Renal cortex interstitium (tissue), 11 donors: ENCODE measurements at regions not wholly inside any gene's neighbourhood (a gene's known extent, or its start where the extent isn't known, plus 50 kb on each side); places are given as distances from the start of the nearest gene placed in this dataset.

Experiments
- DNase-seq, 11 donors: peaks; one replicate each; pipeline ENCODE4 v3.0.0-alpha.2; 2013; ENCODE audit warnings: low read depth in 9 of 11, low spot score in 4 of 11; ENCODE audit errors: extremely low read depth in 1 of 11

DNA sequence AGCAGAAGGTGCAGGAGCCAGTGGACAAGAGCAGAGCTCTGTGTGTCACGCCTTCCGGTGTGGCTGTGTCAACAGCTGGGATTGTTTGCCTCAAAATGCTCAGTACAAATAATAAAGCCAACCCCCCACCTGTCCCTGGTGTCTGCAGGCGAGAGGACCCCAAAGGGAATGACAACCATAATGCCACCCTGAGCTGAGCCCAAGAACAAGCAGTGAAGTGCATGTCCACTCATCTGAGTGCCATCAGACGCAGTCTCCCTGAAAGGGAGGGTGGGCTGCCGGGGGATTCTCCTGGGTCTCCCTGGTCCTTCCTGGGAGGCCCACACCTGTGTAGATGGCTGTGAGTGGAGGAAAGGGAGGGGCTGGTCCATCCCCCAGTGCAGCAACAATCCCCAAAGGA lies 328.8 kb upstream of the IRX1 start:
- DNase-seq, result no peak

DNA sequence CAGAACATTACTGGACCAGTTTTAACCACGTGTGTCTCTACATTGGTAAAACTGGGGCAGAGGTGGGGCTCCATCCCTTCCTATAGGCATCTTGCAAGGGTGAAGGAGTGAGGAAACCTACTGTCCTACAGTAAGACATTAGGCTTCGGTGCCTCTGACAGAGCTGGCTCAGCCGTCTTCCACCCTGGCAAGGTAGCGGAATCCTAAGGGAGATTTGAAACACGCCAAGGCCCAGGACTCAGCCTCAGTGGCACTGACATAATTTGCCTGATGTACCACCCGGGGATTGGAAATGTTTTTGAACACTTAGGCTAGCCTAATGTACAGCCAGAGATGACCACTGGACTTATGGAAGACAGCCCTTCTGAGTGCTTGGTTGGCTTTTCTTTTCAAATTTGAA lies 329.7 kb upstream of the IRX1 start:
- no peak for DNase-seq

DNA sequence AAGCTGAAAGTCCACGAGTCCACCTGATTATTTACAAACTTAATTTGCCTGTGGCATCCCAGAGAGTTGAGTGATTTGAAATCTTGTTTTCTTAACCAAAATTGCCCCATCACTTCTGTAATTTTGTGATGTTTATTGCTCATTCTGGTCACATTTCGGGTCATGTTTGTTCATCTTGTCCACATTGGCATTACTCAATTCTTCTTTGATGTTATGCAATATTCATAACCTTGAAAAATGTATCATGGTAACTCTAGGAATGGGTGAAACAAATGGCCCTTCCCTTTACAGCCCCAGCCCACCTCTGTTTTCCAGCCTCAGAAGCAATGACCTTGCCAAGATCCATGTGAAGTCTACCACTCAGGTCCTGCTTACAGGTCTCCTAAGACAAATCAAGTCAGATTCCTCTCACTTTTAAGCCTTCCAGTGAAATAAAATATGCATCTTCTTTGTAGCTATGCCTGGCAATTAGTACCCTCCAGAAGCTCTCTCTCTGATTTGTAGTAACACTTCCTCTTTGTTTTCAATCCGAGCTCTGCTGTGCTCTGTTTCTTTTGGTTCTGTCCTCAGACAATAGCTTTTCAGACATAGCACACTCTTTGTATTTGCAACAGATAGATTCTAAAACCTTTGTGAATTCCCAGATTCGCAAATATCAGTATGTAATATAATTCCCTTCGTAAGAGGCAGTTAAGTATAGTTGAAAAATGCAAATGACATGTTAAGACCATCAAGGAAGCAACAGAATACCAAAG lies 330.3 kb upstream of the IRX1 start:
- no peak for DNase-seq

DNA sequence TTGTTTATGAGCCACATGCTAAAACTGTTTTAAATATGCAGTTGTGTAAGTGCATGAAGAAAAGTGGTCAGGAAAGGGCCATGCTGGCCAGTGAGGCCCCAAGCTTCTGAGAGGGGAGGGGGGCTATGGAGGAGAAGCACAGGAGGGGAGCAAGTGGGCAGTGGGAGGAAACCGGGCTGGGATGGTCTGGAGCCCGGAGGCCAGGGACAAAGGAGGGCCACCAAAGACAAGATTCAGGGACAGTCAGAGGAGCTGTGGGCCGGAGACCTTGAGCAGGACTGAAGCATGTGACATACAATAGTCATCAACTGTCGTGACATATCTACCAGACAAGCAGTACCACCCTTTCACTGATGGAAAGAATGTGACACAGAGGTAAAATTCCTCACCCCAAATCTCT lies 333.2 kb upstream of the IRX1 start:
- DNase-seq, result no peak

DNA sequence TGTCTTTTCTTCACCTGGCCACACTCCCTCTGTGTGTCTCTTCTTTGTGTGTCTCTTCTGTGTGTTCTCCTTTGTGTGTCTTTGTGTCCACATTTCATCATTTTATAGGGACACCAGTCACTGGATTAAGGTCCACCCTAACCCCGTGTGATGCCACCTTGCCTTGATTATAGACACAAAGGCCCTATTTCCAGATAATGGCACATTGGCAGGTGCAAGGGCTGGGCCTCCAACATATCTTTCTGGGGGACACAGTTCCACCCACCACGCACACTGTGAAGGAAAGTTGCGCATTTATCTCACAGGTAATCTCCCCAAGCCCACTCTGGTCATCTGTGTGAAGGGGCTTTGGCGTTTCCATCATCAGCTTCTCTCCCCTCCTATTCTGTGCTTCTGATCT lies 334.6 kb upstream of the IRX1 start:
- no peak for DNase-seq

DNA sequence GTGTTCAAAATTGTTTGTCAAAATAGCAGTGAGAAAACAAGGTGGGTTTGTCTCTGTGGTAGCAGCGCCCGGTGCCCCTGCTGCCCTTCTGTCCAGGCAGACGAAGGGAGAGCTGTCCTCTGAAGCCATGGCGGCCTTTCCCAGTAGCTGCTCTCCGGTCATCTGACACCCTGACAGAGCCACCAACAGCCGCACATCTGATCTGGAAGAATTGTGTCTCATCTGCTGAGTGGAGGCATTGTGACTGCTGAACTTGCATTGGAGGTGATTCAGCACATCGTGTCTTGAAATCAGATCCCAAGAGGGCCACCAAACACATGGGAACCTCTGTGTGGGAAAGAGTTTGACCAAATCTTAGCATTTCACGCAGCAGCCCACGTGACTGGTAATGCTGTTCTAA lies 337.6 kb upstream of the IRX1 start:
- no peak for DNase-seq

DNA sequence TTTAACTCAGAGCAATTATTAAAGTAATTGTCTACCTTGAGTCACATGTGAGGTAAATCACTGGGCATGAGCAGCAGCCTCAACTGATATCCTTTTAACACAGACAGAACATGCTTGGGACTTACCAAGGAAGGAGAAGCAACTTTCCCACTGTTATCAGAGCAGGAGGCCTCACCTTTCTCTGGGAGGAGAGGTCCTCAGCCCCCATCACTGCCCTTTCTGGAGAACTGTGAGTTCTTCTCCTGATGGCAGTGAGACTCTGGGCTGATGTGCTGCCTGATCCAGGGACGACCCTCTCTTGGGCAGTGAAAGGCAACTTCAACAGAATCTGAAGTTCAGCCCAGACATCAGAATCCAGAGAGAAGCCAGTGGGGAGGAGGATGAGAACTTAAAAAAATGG lies 343.4 kb upstream of the IRX1 start:
- DNase-seq, result no peak

DNA sequence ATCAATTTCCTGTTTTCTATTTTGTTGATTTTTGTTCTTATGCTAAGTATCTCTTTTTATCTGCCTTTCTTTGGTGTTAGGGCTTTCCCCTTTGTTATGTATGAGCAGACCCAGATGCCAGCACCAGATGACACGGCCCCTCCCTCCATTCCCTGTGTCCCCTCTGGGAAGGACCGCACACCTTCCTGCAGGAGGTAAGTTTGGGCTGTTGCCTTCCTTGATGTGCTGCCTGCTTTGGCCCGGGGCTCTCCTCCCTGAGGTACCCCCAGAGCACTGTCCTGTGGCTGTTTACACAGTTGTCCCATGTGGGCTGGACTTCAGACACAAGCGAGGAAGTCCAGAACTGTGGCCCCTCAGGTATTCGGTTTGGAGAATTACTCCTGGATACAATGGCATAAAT lies 343.8 kb upstream of the IRX1 start:
- DNase-seq, result no peak

DNA sequence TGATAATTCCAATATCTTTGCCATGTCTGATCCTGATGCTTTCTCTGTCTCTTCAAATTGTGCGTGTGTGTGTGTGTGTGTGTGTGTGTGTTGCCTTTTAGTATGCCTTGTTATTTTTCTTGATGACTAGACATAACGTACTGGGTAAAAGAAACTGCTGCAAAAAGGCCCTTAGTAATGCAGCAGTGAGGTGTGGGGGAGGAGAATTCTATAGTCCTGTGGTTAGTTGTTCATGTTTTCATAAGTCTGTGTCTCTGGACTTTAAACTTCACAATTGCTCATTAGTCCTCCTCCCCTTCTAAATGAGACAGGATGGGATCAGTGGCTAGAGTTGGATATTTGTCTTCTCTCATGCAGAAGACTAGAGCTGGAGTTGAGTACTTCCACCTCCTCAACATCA lies 346.2 kb upstream of the IRX1 start:
- DNase-seq, result no peak

DNA sequence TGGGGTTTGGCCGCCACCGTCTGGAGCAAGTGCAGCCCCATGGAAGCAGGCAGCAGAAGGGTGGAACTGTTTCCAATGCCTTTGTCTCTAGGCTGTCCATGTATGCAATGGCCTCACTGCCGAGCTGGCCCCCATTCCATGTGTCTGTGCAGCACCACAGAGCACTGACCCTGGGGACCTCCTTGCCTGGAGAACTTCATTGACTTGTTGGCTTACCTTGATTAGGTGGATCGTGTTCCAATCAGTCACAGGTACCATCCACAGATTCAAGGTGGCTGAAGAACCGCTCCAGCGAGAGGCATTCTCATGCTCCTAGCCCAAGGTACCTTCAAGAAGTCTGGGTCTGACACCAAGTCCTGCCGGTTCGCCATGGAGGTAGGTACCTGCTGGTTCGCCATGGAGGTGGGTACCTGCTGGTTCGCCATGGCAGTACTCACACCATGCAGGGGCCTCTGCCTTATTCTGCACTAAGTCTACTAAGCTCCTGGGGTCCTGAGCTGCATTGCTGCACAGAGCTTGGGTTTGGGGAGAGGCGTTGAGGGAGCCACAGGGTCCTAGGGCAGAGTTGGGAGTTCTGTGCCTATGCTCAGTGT lies 358.3 kb upstream of the IRX1 start:
- no peak for DNase-seq

DNA sequence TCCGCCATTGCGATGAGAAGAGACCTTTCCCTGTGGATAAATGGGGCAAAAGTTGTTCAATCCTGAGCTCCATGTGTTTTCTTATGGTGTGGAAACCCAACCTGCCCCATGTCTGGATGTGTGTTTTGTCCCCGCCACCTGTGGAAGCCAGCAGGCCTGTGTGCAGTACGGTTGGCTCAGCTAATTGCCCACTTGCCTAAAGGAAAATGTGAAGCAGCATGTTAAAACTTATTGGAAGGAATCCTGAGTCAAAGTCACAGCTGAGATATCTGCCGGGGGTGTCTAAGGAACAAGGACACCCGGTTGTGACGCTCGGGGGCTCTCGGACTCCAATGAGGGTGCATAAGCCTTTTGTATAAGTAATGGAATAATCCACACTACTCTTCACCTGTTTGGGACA lies 361.1 kb upstream of the IRX1 start:
- no peak for DNase-seq

DNA sequence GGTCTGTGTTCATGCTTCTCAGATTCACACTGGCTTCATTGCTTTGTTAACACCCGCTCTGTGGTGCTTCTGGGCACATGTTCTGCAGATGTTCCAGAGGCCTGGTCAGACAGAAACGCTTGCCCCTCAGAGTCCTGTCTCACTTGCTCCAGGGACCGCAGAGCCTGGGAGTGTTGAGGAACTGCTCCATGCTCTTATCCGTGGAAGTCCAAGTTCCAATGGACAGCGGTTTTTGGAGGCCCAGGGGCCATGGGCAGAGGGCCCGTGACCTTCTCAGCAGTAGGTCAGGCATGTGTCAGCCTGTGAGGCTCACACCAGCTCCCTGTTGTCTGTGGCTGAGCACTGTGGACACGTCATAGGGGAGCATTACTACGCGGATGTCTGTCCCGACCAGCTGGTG lies 364.7 kb upstream of the IRX1 start:
- DNase-seq, result no peak

DNA sequence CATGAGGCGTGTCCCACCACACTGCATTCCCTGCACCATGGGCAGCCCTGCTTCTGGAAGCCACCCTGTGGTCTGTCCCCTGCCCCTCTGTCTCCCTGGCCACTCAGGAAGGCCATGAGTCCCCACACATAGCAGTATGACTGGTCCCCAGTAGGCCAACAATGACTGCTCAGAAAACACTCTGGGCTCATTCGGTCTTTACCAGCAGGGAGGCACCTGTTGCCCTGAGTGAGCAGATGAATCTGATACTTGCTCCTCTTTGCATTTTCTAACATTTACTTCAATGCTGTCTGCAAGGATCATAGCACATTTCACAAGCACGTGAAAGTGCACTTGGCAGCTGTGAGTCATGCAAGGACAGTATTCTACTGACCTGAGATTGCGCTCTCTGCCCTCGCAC lies 365.4 kb upstream of the IRX1 start:
- DNase-seq, result no peak

DNA sequence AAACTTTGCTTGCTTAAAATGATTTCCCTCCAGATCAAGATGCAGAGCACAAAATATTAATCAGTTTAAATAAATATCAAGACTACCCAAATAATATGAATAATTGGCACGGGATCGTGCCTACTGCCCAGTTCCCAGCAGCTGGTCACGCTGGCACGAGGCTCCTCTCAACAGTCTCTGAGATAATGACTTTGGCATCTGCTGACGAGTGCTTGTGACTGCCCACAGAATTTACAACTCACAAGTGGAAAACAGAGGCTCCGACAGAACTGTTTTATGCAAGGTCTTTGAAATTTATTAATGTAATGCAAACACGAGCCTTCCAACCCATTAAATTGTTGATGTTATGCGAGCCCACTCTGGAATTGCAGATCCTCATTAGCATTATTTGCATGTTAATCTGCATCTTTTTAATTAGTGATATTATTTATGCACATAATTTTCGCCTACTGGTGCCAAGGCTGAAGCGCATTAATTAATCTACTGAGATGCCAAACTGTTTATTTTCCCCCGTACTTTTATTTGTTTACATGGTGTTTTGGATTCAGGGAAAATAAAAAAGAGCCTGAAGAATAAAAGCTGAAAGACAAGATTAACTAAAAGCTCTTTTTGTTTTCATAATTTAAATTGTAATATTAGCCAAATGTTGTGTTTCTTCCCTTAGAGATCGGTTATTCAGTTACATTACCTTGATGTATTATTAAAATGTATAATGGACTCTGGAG lies 369.3 kb upstream of the IRX1 start:
- no peak for DNase-seq

DNA sequence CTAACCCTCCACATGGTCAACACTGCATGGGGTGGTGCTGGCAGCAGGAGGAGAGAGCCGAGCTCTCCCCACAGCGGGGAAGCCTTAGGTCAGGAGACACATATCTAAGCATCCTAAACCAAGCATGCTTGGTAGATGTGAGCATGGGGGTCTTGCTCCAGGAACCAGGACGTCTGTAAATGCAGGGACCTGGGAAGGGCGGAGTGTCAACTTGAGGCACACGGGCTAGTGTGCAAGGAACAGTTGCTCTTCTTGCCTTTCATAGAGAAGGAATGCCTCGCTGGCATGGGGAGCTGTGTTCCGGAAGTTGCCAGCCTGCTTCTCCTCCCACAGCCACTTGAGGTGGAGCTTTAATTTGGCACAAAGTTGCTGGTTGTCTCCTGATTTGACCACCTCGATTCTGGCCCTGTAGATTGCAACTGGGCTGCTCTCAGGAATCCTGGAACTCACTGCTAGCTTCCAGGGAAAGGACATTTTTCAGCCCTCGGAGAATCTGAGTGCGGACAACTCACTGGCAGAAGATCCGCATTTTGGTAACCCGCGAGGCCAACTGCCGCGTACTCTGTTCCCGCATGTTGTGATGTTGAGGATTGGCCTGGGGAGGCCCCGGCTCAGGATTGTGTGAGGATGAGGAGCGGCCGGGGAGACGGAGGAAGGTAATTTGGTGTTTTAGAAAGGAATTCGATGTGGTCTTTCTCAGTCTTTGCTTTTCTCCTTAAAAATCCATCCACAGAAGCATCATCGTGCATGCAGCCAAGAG lies 370.3 kb upstream of the IRX1 start:
- DNase-seq, result no peak

DNA sequence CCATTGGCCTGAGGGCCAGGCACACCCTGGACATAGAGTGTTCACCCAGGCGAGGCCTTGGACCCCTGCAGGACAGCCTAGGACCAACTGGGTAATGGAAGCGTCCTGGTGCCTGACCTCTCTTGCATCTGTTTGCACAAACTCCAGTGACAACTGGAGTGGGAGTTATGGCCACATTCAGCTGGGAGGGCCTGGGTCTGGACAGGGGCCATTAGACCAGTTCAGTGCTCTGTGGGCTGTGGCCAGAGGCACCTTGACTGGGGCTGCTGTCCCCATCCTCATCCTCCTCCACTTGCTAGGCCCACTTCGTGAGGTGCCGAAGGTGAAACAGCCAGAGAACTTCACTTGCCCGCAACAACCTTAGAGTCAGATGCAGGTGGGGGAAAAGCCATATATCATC lies 372.7 kb upstream of the IRX1 start:
- DNase-seq, result no peak

DNA sequence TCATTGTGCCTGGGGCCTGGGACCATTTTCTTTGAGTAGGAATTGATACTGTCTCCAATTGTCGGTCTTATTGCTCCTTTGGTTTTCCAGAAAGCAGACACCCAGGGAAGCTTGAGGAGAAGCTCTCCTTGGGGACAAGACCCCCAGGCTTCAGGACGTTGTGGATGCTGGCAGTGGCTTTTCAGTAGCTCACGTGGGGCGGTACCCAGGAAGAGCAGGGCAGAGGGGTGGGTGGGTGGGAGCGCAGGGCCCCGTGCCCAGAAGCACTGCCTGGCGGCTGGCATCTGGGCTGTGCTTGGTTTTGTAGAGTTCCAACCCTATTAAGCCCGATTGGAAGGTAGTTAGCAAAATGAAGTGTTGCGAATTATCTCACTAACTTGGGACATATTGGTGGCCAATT lies 374.2 kb upstream of the IRX1 start:
- DNase-seq, result no peak

DNA sequence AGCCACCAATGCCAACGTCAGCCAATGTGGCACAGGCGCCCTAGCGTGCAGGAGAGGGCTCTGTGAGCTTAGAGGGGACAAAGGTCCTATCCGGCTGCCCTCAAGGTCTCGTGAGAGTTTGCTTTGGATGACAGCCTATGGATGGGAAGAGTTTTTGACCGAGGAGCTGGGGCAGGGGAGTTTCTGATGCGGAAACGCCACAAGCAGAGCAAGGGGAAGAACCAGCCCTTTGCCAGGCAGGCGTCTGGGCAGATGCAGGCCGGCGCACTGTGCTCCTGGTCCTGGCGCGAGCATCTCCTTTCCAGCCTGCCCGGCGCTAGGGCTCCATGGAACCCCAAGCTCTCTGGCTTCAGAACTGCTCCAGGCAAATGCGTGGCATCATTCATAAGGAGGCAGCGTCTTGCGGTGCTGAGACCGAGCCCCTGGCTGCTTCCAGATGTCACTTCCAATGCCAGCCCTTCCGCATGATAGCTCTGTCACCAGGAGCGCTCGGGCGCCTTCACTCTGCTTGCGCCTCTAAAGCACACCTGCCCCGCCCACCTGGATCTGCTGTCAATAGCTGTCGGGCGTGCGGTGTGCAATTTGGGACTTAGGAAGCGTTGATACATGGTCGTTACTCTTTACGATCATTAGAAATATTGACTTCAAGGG lies 374.9 kb upstream of the IRX1 start:
- no peak for DNase-seq

DNA sequence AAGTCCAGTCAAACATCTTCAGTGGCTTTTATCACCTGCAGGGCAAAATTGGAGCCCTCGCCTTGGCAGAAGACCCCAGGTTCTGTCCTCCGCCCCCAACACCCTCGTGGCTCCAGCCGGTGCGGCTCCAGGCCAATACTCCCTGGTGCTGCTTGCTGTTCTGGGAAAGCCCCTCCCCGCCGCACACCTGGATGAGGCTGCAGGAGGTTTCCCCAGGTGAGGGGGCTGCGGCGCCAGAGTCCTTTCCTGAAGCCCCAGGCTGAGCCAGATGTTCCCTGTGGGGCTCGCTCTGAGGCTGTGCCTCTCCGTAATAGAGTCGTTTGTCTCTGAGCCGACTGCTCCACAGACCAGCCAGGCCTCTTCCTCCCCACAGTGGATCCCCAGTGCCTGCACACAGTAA lies 375.4 kb upstream of the IRX1 start:
- no peak for DNase-seq
